ENCODE measurements at regions not wholly inside any gene's neighbourhood (a gene's known extent, or its start where the extent isn't known, plus 50 kb on each side); places are given as distances from the start of the nearest gene placed in this dataset.

DNA sequence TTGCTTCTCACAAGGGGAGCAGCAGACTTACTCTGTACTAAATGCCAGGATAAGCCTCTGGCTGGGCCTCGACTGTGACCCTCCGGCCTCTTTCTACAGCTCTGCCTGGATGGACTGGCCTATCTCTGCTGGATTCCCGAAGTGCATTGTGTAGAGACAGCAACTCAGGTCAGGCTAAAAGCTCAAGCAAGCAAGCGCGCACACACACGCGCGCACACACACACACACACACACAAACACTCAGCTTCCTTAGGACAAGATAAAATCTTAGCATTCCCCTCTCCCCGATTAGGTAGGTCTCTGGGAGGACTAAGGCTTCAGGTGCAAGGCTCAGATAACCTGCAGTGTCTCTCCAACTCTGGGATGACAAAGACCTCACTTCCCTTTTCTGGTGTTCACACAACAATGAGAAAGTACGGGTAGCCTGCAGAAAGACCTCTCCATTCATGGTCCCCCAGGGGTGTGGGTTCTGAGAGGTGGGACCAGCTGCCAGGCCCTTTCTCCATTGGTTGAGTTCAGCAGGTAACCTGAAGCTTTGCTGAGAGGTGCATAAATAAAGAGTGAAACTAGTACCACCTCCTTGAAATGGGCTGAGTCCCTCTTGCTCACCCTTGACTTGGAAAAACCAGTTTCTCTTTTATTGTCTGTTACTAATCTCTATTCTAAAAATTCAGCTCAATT is 155.1 kb upstream of the CAMK1G start:
- TF ChIP-seq, protein P1, sequence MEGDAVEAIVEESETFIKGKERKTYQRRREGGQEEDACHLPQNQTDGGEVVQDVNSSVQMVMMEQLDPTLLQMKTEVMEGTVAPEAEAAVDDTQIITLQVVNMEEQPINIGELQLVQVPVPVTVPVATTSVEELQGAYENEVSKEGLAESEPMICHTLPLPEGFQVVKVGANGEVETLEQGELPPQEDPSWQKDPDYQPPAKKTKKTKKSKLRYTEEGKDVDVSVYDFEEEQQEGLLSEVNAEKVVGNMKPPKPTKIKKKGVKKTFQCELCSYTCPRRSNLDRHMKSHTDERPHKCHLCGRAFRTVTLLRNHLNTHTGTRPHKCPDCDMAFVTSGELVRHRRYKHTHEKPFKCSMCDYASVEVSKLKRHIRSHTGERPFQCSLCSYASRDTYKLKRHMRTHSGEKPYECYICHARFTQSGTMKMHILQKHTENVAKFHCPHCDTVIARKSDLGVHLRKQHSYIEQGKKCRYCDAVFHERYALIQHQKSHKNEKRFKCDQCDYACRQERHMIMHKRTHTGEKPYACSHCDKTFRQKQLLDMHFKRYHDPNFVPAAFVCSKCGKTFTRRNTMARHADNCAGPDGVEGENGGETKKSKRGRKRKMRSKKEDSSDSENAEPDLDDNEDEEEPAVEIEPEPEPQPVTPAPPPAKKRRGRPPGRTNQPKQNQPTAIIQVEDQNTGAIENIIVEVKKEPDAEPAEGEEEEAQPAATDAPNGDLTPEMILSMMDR (IDR thresholded peaks at IDR 0.05), result no peak
- Histone ChIP-seq H3K9me3 (no peaks in the 10 kb centered on the region), H3K4me3 (no peak overlapping the region), H3K27ac (no peak overlapping the region), H3K27me3 (ENCODE audit: low read depth) (peaks cover 2% of the 10 kb centered on the region), H3K4me1 (no peaks in the 10 kb centered on the region), H3K36me3 (no peaks in the 10 kb centered on the region)
- DNase-seq, result no peak
- intact Hi-C loops (cut with DNase I), result no loop called here
- ATAC-seq, result peak; percentile 19 to 55

DNA sequence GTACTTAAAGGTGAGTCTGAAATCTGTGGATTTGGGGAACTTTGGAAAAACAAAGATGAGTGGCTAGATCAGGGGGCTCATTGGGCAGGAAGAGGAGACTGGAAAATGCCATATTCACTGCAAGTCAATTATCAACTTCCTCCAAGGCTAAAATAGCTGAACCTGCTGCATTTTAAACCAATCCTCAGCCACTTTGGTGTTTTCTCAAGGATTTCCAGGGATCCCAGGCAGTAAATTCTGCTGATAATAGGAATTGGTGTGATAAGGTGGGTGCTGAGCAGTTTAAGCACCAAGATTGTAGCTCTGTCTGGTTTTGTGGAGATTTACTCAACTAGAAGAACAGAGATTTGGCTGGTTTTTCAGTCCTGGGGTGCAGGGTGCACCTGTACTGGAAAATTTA is 153.9 kb upstream of the CAMK1G start:
- Histone ChIP-seq H3K27me3 (ENCODE audit: low read depth) (peaks cover 8% of the 10 kb centered on the region), H3K9me3 (no peaks in the 10 kb centered on the region), H3K4me1 (no peaks in the 10 kb centered on the region), H3K27ac (no peak overlapping the region), H3K4me3 (no peak overlapping the region), H3K36me3 (no peaks in the 10 kb centered on the region)
- intact Hi-C loops (cut with DNase I), result no loop called here
- ATAC-seq (no peak), DNase-seq (no peak)
- TF ChIP-seq, protein P1 (IDR thresholded peaks at IDR 0.05), result no peak

DNA sequence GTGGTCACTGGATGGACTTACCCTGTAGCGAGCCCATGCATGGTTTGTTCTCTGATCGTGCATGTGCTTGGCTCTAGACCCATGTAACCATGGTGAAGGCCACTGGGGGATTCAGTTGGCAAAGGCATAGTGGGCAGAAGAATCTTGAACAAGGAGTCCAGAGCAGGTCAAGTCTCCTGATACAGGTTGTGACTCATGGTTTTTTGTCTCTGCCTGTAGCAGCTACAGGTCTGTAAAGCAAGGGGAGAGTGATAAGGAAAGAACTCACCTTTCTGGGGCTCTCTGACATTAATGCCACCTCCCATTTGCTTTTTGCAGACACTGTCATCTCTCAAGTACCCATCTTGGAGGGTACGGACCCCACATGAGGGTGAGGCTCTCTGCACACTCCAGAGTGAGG is 153.4 kb upstream of the CAMK1G start:
- Histone ChIP-seq H3K36me3 (no peaks in the 10 kb centered on the region), H3K9me3 (no peaks in the 10 kb centered on the region), H3K27me3 (ENCODE audit: low read depth) (peaks cover 8% of the 10 kb centered on the region), H3K4me3 (no peak overlapping the region), H3K4me1 (no peaks in the 10 kb centered on the region), H3K27ac (no peak overlapping the region)
- no peak for DNase-seq
- intact Hi-C loops (cut with DNase I), result no loop called here
- no peak for ATAC-seq
- TF ChIP-seq, protein P1 (IDR thresholded peaks at IDR 0.05), result no peak

DNA sequence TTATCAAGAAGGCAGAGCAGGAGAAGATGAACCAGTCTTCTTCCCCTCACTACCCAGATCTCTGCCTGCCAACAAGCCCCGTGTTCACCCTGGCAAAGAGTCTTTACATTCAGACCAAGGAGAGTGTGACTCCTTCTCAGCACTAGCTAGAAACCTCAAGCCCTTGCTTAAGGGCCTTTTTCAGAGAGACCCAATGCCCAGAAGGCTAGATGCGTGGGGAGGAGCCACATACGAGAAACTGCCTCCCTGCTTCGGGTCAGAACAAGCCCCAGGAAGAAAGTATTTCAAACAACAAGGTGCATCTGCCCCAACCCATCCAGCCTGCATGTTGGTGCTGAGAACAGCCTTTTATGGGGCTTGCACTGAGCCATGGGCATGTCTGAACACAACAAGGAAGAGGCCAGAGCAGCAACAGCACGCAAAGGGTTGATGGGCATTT is 152.7 kb upstream of the CAMK1G start:
- TF ChIP-seq, protein P1 (IDR thresholded peaks at IDR 0.05), result no peak
- Histone ChIP-seq H3K9me3 (no peaks in the 10 kb centered on the region), H3K4me3 (no peak overlapping the region), H3K36me3 (no peaks in the 10 kb centered on the region), H3K27ac (no peak overlapping the region), H3K4me1 (no peaks in the 10 kb centered on the region), H3K27me3 (ENCODE audit: low read depth) (peaks cover 8% of the 10 kb centered on the region)
- ATAC-seq (no peak), DNase-seq (no peak)
- intact Hi-C loops (cut with DNase I), result no loop called here

DNA sequence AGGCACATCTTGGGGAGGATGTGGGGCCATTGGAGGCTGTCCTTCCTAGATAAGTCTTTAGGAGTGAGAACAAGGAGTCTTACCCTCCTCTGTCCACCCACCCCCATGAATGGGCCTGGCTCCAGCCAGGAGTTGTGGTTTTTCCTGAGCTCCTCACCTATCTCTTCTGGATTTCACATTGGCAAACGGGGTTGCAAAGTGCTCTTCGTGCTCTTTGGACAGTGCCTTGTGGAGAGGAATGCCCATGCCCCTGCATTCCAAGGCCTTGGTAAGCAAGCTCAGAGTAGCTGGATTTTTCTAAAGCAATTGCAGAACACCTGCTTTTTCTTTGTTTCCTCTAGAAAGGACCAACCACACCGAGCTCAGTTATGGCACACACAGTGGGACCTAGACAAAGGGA is 152.1 kb upstream of the CAMK1G start:
- Histone ChIP-seq H3K27ac (no peak overlapping the region), H3K9me3 (no peaks in the 10 kb centered on the region), H3K27me3 (ENCODE audit: low read depth) (peaks cover 8% of the 10 kb centered on the region), H3K36me3 (no peaks in the 10 kb centered on the region), H3K4me3 (no peak overlapping the region), H3K4me1 (no peaks in the 10 kb centered on the region)
- ATAC-seq (no peak), DNase-seq (no peak)
- intact Hi-C loops (cut with DNase I), result no loop called here
- TF ChIP-seq, protein P1 (IDR thresholded peaks at IDR 0.05), result no peak

Measured in lower lobe of right lung (tissue), 2 donors.